ENCODE measurements at regions not wholly inside any gene's neighbourhood (a gene's known extent, or its start where the extent isn't known, plus 50 kb on each side); places are given as distances from the start of the nearest gene placed in this dataset.

GRCh38 chr4:110675426-110675825, 52.5 kb upstream of the PITX2 start:
- no peak for DNase-seq

GRCh38 chr4:110676241-110676640, 53.4 kb upstream of the PITX2 start:
- DNase-seq, result no peak

GRCh38 chr4:110678517-110679227, 55.8 kb upstream of the PITX2 start:
- DNase-seq, result no peak

GRCh38 chr4:110680265-110680664, 57.4 kb upstream of the PITX2 start:
- DNase-seq, result no peak

- no peak for DNase-seq
These were observed 58.5 kb upstream of the PITX2 start for GRCh38 chr4:110681381-110681780.

- no peak for DNase-seq
These were observed 59.4 kb upstream of the PITX2 start for GRCh38 chr4:110682311-110682710.

GRCh38 chr4:110683601-110684000, 60.7 kb upstream of the PITX2 start:
- no peak for DNase-seq

- no peak for DNase-seq
These were observed 79.4 kb upstream of the PITX2 start for GRCh38 chr4:110702326-110702725.

GRCh38 chr4:110704748-110705439, 82.0 kb upstream of the PITX2 start:
- DNase-seq, result no peak

GRCh38 chr4:110705440-110705782, 82.5 kb upstream of the PITX2 start:
- DNase-seq, result no peak

GRCh38 chr4:110710070-110710469, 87.2 kb upstream of the PITX2 start:
- DNase-seq, result no peak

- no peak for DNase-seq
These were observed 89.6 kb upstream of the PITX2 start for GRCh38 chr4:110712486-110712885.

- DNase-seq, result no peak
These were observed 107.4 kb upstream of the PITX2 start for GRCh38 chr4:110730318-110730717.

- DNase-seq, result no peak
These were observed 111.0 kb upstream of the PITX2 start for GRCh38 chr4:110733901-110734300.

GRCh38 chr4:110735686-110736085, 112.8 kb upstream of the PITX2 start:
- DNase-seq, result no peak

GRCh38 chr4:110737931-110738330, 115.1 kb upstream of the PITX2 start:
- DNase-seq, result no peak

GRCh38 chr4:110742143-110742542, 119.3 kb upstream of the PITX2 start:
- no peak for DNase-seq

- no peak for DNase-seq
These were observed 125.2 kb upstream of the PITX2 start for GRCh38 chr4:110748071-110748470.

- DNase-seq, result no peak
These were observed 128.3 kb upstream of the PITX2 start for GRCh38 chr4:110751183-110751582.

- no peak for DNase-seq
These were observed 129.1 kb upstream of the PITX2 start for GRCh38 chr4:110751986-110752385.

- no peak for DNase-seq
These were observed 130.6 kb upstream of the PITX2 start for GRCh38 chr4:110753466-110753865.

GRCh38 chr4:110754716-110755115, 131.8 kb upstream of the PITX2 start:
- DNase-seq, result no peak

- no peak for DNase-seq
These were observed 146.7 kb upstream of the PITX2 start for GRCh38 chr4:110769578-110769977.

- DNase-seq, result no peak
These were observed 147.5 kb upstream of the PITX2 start for GRCh38 chr4:110770353-110770752.

- DNase-seq, result no peak
These were observed 155.6 kb upstream of the PITX2 start for GRCh38 chr4:110778521-110778920.
